Type B pancreatic cell (in vitro differentiated cells): ENCODE measurements at regions not wholly inside any gene's neighbourhood (a gene's known extent, or its start where the extent isn't known, plus 50 kb on each side); places are given as distances from the start of the nearest gene placed in this dataset.
"Not testable (repeated sequence)": the region's sequence is repeated elsewhere in the genome, so short reads cannot be mapped to it uniquely, and the experiment has no call there.

Source experiments
- DNase-seq: peaks from one replicate; pipeline ENCODE4 v3.0.0; 2021; ENCODE audit warnings: mixed read lengths; ENCODE audit not compliant: unreplicated experiment; ENCODE audit errors: extremely low spot score
- H3K27ac Mint-ChIP-seq: 2 replicates; pipeline ENCODE4 v1.8.0; 2021; ENCODE audit warnings: mild to moderate bottlenecking, mixed read lengths
- H3K27me3 Mint-ChIP-seq: 2 replicates; pipeline ENCODE4 v1.8.0; 2021; ENCODE audit warnings: mixed read lengths
- H3K36me3 Mint-ChIP-seq: 2 replicates; pipeline ENCODE4 v1.8.0; 2021; ENCODE audit warnings: mixed read lengths
- H3K4me1 Mint-ChIP-seq: one replicate; pipeline ENCODE4 v1.8.0; 2021; ENCODE audit warnings: mixed read lengths; ENCODE audit not compliant: unreplicated experiment
- H3K4me3 Mint-ChIP-seq: 2 replicates; pipeline ENCODE4 v1.8.0; 2021; ENCODE audit warnings: mild to moderate bottlenecking, mixed read lengths
- H3K9me3 Mint-ChIP-seq: 2 replicates; pipeline ENCODE4 v1.8.0; 2021; ENCODE audit warnings: mixed read lengths
- CTCF ChIP-seq: fragments of 200-600 bp; sonication (generic); conservative IDR thresholded peaks from 2 replicates; pipeline ENCODE4 v1.5.0; 2021; ENCODE audit warnings: antibody characterized with exemption, mild to moderate bottlenecking

GRCh38 chr14:106280876-106281275, 754.5 kb downstream of the TMEM121 start:
- Mint-ChIP-seq H3K27me3 (no peaks in the 10 kb centered on the region), H3K4me3 (no peak overlapping the region), H3K4me1 (no peaks in the 10 kb centered on the region), H3K27ac (no peak overlapping the region), H3K9me3 (peaks cover 18% of the 10 kb centered on the region), H3K36me3 (peaks cover 3% of the 10 kb centered on the region)
- no peak for TF ChIP-seq CTCF
- DNase-seq = no peak

- no peaks in the 10 kb centered on the region for H3K36me3 Mint-ChIP-seq
- no peak overlapping the region for H3K4me3 Mint-ChIP-seq
- no peak for TF ChIP-seq CTCF
- no peaks in the 10 kb centered on the region for H3K27me3 Mint-ChIP-seq
- no peak for DNase-seq
- no peak overlapping the region for H3K27ac Mint-ChIP-seq
- H3K4me1 Mint-ChIP-seq = no peaks in the 10 kb centered on the region
- peaks cover 16% of the 10 kb centered on the region for H3K9me3 Mint-ChIP-seq
Observed at GRCh38 chr14:106286697-106287290, 760.4 kb downstream of the TMEM121 start.

DNA sequence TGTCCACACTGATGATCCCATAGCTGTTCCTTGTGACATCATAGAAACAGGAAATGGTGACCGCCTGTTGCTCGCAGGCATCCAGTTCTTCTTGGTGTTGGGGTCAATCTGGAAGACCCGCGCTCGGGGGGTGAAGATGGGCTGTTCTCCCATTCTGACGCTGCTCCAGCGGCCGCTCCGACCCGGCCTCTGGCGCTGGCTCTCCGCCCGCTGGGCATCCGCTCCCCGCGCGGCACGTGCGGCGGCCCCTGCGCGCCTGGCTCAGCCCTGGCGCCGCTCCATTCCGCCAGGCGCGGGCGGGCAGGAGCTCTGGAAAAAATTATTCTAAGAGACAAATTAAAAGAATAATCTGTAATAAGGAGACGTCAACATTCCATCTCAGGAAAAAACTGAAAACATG, 761.1 kb downstream of the TMEM121 start:
- TF ChIP-seq CTCF = no peak
- no peaks in the 10 kb centered on the region for H3K27me3 Mint-ChIP-seq
- no peaks in the 10 kb centered on the region for H3K4me1 Mint-ChIP-seq
- H3K36me3 Mint-ChIP-seq = no peaks in the 10 kb centered on the region
- H3K4me3 Mint-ChIP-seq = no peak overlapping the region
- no peak for DNase-seq
- H3K9me3 Mint-ChIP-seq = peaks cover 16% of the 10 kb centered on the region
- no peak overlapping the region for H3K27ac Mint-ChIP-seq

DNA sequence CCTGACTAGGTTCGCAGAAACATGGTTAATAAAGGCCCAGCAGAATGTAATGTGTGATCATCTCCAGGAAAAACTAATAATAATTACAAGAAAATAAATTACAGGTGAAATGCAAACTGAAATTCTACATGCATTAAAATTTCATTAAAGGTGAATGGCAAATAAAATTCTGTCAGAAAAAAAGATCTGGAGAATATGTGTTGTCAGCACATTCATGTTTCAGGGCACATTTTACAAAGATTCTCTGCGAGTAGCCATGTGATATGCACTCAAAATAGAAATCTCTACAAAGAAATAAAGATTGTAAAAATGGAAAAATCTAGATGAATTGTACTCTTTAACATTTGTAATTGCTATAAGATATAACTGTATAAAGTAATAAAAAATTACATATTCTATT, 765.2 kb downstream of the TMEM121 start:
- Mint-ChIP-seq H3K9me3 (peaks cover 5% of the 10 kb centered on the region), H3K27me3 (no peaks in the 10 kb centered on the region), H3K4me1 (no peaks in the 10 kb centered on the region), H3K27ac (no peak overlapping the region), H3K4me3 (no peak overlapping the region), H3K36me3 (no peaks in the 10 kb centered on the region)
- no peak for TF ChIP-seq CTCF
- DNase-seq = no peak

DNA sequence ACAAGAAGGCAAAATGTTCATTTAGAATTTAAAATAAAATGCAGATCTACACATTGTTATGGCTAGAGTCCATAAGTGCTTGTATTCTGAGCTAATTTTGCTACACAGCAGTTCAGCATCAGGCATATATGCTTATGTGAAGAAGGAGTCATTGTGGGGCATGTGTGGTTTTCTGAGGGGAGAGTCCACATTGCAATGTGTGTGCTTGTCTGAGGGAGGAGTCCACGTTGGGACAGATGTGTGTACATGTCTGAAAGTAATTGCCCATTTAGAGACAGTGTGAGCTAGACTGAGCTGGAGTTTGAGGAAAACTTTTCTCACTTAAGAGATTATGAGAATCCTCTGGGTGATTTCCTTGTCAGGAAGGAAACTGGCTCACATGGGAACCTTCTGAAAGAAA, 767.9 kb downstream of the TMEM121 start:
- peaks cover 8% of the 10 kb centered on the region for H3K9me3 Mint-ChIP-seq
- DNase-seq = no peak
- TF ChIP-seq CTCF = no peak
- no peak overlapping the region for H3K27ac Mint-ChIP-seq
- no peaks in the 10 kb centered on the region for H3K27me3 Mint-ChIP-seq
- no peak overlapping the region for H3K4me3 Mint-ChIP-seq
- no peaks in the 10 kb centered on the region for H3K36me3 Mint-ChIP-seq
- H3K4me1 Mint-ChIP-seq = no peaks in the 10 kb centered on the region

DNA sequence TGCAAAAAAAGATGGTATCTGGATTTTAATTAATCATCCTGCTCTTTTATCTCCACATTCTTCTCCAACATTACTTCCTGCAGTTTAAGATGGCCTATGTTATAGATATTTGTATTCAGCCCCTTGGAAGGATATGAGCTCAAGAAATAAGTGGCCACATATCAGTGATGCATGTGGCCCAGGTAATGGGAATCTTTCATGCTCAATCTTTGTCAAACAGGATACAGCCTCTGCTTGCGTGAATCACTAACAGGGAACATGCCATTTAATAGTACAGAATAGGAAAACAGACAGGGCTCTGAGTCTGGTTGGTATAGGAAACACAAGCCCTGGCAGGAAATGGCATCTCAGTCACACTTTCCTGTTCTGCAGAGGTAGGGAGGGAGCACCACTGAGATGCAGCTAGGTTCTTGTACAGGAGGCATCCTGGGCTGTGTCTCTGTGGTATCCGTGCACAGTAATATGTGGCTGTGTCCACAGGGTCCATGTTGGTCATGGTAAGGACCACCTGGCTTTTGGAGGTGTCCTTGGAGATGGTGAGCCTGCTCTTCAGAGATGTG, 774.6 kb downstream of the TMEM121 start:
- not testable (repeated sequence) for H3K9me3 Mint-ChIP-seq, H3K27me3 Mint-ChIP-seq, H3K4me3 Mint-ChIP-seq, H3K36me3 Mint-ChIP-seq, H3K4me1 Mint-ChIP-seq, DNase-seq, H3K27ac Mint-ChIP-seq

DNA sequence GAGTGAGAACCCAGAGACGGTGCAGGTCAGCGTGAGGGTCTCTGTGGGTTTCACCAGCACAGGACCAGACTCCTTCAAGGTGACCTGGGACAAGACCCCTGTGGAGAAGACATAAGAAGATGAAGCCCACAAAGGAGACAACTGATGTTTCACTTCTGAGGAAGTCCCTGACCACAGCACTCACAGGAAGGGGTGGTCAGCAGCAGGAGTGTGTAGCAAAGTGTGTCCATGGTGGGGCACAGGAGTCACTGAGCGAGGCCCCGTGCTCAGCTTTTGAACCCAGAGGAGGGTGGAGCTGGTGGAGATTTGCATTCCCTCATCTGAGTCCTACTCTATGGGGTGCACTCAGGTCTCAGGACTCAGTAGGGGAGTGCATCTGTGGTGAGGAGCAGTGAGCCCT, 775.2 kb downstream of the TMEM121 start:
- not testable (repeated sequence) for H3K9me3 Mint-ChIP-seq

More for the DNA sequence above, 775.2 kb downstream of the TMEM121 start:
- H3K27ac Mint-ChIP-seq, H3K27me3 Mint-ChIP-seq, H3K4me3 Mint-ChIP-seq, DNase-seq, H3K4me1 Mint-ChIP-seq, H3K36me3 Mint-ChIP-seq: not testable (repeated sequence)
